AG04449 (cell line): ENCODE measurements at regions not wholly inside any gene's neighbourhood (a gene's known extent, or its start where the extent isn't known, plus 50 kb on each side); places are given as distances from the start of the nearest gene placed in this dataset.

ENCODE experiments used
- CTCF ChIA-PET: fragments of 350-600 bp; formaldehyde crosslinking; extraction: SDS; loops from one replicate; lab custom pipeline; 2021; ENCODE audit warnings: antibody characterized with exemption; lab: Yijun Ruan, JAX
- POLR2A ChIA-PET: fragments of 400-600, 350-600 bp; formaldehyde crosslinking; extraction: SDS; loops from one replicate; lab custom pipeline; 2020; ENCODE audit warnings: antibody characterized with exemption, inconsistent platforms; lab: Yijun Ruan, JAX
- DNase-seq: peaks from one replicate; pipeline ENCODE4 v3.0.0-alpha.2; 2010; ENCODE audit warnings: low read depth, low spot score
- H3K4me3 ChIP-seq: 2 replicates; pipeline ENCODE4 v1.5.1; 2011; ENCODE audit warnings: low read depth, mild to moderate bottlenecking, control low read depth, low read length
- TF ChIP-seq, protein P1 (sequence below): IDR thresholded peaks from one replicate; pipeline ENCODE4 v1.5.1; 2011; ENCODE audit warnings: mild to moderate bottlenecking, moderate library complexity, low read length, control low read depth, inconsistent platforms; ENCODE audit not compliant: insufficient read depth; ENCODE audit errors: missing control alignments

DNA sequence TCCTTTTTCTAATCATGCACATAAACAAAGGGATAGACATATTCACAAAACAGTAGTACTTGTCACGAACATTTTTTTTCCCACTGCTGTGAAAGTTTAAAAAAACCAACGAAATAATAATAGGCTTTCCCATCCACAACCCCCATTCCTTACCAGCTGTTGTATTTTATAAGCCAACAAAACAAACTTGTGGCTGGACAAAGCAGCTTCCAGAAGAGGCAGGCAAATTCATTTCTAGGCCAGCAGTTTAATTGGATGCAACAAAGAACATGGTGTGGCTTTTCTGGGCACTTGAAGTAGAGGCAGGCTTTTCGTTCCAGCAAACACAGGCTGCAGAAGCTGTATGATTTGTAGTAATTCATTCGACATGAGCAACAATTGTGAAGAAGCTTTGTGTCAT lies 56.0 kb upstream of the FAM20A start:
- no peak for DNase-seq
- TF ChIP-seq, protein P1, sequence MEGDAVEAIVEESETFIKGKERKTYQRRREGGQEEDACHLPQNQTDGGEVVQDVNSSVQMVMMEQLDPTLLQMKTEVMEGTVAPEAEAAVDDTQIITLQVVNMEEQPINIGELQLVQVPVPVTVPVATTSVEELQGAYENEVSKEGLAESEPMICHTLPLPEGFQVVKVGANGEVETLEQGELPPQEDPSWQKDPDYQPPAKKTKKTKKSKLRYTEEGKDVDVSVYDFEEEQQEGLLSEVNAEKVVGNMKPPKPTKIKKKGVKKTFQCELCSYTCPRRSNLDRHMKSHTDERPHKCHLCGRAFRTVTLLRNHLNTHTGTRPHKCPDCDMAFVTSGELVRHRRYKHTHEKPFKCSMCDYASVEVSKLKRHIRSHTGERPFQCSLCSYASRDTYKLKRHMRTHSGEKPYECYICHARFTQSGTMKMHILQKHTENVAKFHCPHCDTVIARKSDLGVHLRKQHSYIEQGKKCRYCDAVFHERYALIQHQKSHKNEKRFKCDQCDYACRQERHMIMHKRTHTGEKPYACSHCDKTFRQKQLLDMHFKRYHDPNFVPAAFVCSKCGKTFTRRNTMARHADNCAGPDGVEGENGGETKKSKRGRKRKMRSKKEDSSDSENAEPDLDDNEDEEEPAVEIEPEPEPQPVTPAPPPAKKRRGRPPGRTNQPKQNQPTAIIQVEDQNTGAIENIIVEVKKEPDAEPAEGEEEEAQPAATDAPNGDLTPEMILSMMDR = no peak
- ChIA-PET POLR2A (no interaction called here), CTCF (no interaction called here)
- H3K4me3 ChIP-seq = no peak overlapping the region

- TF ChIP-seq, protein P1 = no peak
- H3K4me3 ChIP-seq = no peak overlapping the region
- ChIA-PET CTCF (no interaction called here), POLR2A (no interaction called here)
- no peak for DNase-seq
These were observed 55.5 kb upstream of the FAM20A start for GRCh38 chr17:68656666-68657065.
